HL-60 (cell line): ENCODE measurements at regions not wholly inside any gene's neighbourhood (a gene's known extent, or its start where the extent isn't known, plus 50 kb on each side); places are given as distances from the start of the nearest gene placed in this dataset.

ENCODE experiments used
- DNase-seq, 2 experiments: peaks; one replicate each; pipeline ENCODE4 v3.0.0-alpha.2; 2010 to 2020; ENCODE audit warnings: low read depth in 1 of 2, low spot score in 1 of 2
- H3K27ac ChIP-seq: fragments of 250-450 bp; sonication (Bioruptor Pico); replicated peaks from 2 replicates; pipeline ENCODE4 v1.5.1; 2020; ENCODE audit warnings: mild to moderate bottlenecking, moderate library complexity
- H3K27me3 ChIP-seq: fragments of 250-450 bp; sonication (Bioruptor Pico); 2 replicates; pipeline ENCODE4 v1.5.1; 2021; ENCODE audit warnings: mild to moderate bottlenecking, moderate library complexity; ENCODE audit not compliant: insufficient read depth, poor library complexity, severe bottlenecking
- H3K4me3 ChIP-seq: replicated peaks from 2 replicates; pipeline ENCODE4 v1.5.1; 2011; ENCODE audit warnings: mild to moderate bottlenecking, control low read depth, low read length; ENCODE audit not compliant: insufficient read depth
- CTCF ChIP-seq: IDR thresholded peaks from one replicate; pipeline ENCODE4 v1.5.1; 2011; ENCODE audit warnings: low read length, control low read depth, inconsistent platforms; ENCODE audit not compliant: insufficient read depth
- GABPA ChIP-seq: IDR thresholded peaks from 2 replicates; pipeline ENCODE4 v1.6.1; 2012; ENCODE audit warnings: low read depth
- POLR2AphosphoS5 ChIP-seq: IDR thresholded peaks from 2 replicates; pipeline ENCODE4 v1.6.1; 2012; ENCODE audit warnings: low read depth
- SPI1 ChIP-seq: IDR thresholded peaks from 2 replicates; pipeline ENCODE4 v1.6.1; 2012; ENCODE audit warnings: low read depth, mild to moderate bottlenecking, borderline replicate concordance
- TF ChIP-seq, protein P1 (sequence below): IDR thresholded peaks from 2 replicates; pipeline ENCODE4 v1.6.1; 2012; ENCODE audit warnings: low read depth; ENCODE audit not compliant: insufficient replicate concordance

GRCh38 chr9:135009794-135010585 lies 77.5 kb upstream of the OLFM1 start:
- Histone ChIP-seq H3K4me3 (no peak overlapping the region), H3K27ac (no peak overlapping the region), H3K27me3 (no peaks in the 10 kb centered on the region)
- DNase-seq: no peak
- TF ChIP-seq, protein P1, sequence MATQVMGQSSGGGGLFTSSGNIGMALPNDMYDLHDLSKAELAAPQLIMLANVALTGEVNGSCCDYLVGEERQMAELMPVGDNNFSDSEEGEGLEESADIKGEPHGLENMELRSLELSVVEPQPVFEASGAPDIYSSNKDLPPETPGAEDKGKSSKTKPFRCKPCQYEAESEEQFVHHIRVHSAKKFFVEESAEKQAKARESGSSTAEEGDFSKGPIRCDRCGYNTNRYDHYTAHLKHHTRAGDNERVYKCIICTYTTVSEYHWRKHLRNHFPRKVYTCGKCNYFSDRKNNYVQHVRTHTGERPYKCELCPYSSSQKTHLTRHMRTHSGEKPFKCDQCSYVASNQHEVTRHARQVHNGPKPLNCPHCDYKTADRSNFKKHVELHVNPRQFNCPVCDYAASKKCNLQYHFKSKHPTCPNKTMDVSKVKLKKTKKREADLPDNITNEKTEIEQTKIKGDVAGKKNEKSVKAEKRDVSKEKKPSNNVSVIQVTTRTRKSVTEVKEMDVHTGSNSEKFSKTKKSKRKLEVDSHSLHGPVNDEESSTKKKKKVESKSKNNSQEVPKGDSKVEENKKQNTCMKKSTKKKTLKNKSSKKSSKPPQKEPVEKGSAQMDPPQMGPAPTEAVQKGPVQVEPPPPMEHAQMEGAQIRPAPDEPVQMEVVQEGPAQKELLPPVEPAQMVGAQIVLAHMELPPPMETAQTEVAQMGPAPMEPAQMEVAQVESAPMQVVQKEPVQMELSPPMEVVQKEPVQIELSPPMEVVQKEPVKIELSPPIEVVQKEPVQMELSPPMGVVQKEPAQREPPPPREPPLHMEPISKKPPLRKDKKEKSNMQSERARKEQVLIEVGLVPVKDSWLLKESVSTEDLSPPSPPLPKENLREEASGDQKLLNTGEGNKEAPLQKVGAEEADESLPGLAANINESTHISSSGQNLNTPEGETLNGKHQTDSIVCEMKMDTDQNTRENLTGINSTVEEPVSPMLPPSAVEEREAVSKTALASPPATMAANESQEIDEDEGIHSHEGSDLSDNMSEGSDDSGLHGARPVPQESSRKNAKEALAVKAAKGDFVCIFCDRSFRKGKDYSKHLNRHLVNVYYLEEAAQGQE: no peak
- TF ChIP-seq CTCF (no peak), GABPA (no peak), POLR2AphosphoS5 (no peak), SPI1 (no peak)

- Histone ChIP-seq H3K27ac (no peak overlapping the region), H3K4me3 (no peak overlapping the region), H3K27me3 (no peaks in the 10 kb centered on the region)
- TF ChIP-seq SPI1 (no peak), GABPA (no peak), CTCF (no peak), POLR2AphosphoS5 (no peak)
- TF ChIP-seq, protein P1: no peak
- no peak for DNase-seq
Observed at GRCh38 chr9:135010586-135010860, 76.9 kb upstream of the OLFM1 start.

GRCh38 chr9:135010921-135011320 lies 76.5 kb upstream of the OLFM1 start:
- no peak overlapping the region for H3K4me3 ChIP-seq
- no peaks in the 10 kb centered on the region for H3K27me3 ChIP-seq
- TF ChIP-seq GABPA (no peak), POLR2AphosphoS5 (no peak), SPI1 (no peak), CTCF (no peak)
- TF ChIP-seq, protein P1: no peak
- no peak overlapping the region for H3K27ac ChIP-seq
- no peak for DNase-seq
